ENCODE measurements at regions not wholly inside any gene's neighbourhood (a gene's known extent, or its start where the extent isn't known, plus 50 kb on each side); places are given as distances from the start of the nearest gene placed in this dataset.

DNA sequence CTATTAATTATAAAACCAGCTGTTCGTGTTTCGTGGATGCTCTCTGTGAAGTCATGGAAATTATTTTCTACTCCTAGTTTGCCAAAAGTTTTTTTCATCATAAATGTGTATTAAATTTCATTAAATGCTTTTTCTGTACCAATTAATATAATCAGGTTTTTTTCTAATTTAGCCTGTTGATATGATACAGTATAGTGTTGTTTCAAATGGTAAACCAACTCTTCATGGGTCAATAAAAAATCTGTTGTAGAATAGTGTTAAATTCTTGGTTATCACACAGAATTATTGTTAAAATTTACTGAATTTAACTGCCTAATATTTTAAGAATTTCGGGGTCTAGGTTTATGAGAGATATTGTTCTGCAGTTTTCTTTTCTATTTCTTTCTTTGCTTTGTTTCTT lies 505.9 kb upstream of the MANEA start:
- no peak for DNase-seq

DNA sequence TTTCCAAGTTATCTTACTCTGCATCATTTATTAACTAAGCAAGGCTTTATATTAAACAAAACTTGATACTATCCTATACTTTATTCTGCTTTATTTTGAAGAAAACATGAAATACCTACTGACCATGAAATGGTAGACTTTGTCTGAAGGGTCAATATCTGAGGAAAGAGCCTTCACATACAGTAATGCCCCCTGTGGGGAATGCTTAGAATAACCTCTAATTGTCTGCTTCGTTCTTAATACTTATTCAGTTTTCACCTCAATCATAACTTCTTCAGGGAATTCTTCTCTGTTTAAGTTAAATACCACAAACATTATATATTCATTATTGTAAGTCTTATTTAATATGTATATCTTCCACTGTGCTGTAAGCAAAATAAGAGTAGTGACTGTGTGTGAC lies 498.9 kb upstream of the MANEA start:
- DNase-seq = no peak

DNA sequence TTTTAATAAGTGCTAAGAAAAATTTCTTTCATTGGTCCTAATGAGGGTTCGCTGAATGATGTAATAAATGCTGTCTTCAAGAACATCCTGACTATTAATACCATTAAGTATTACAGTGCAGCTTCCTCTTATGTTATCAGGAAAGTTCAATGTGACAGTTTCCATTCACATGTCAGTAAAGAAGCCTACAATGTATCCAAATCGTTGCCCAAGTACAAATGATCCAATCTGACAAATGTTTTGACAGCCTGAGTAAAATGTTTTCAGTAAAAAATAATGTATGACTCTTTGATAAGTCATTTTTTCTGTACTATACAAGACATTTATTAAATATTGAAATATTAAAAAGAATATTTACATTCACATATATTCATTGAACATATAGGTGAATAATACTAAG lies 496.1 kb upstream of the MANEA start:
- DNase-seq = no peak

DNA sequence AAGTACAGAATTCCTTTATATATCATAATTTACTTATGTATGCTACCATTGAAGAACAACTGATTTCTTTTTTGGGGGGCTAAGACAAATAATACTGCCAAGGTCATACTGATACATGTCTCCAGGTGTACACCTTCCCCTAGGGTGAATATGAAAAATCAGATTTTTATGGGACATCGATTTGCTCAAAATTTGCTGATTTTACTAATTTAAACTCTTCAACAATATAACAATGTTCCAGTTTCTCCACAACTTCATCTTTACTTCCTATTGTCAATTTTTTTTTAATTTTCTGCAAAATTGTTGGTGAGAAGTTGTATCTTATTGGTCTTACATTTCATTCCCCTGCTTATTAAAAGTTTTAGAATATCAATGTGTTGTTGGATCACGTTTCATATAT lies 495.4 kb upstream of the MANEA start:
- no peak for DNase-seq

DNA sequence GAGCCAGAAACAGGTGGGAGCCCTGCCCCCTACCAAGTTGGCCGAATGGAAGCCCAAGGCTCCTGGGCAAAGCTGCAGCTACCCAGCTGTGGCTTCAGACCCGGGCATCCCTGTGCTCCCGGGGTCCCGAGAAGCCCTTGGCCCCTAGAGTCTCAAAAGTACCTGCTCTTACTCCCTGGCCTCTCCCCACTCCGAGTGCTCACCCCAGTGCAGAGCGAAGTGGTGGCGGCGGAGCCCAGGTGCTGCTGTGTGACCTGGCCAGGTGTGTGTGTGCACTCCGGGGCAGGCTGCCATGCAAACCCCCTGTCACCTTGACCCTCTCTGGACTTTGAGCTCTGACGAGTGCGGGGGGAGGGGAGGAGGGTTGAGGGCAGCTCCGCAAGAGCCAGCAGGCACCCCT lies 493.8 kb upstream of the MANEA start:
- no peak for DNase-seq

DNA sequence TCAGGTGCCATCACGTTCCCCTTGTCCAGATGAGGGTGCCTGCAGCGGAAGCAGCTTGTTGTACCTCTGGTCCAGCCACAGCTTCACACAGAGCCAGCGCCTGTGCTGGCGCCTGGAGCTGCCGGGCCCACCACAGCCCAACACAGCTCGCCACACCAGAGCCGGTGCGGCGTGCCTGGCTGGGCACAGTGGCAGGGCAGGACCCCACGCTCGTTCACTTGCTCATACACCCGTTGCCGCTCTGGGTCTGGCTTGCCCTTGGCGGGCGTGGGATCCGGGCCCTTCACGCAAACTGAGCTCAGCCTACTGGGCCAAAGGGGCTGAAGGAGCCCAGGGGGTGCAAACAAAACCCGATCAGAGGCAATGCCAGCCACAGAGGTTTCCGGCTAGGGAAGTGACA lies 492.5 kb upstream of the MANEA start:
- no peak for DNase-seq

DNA sequence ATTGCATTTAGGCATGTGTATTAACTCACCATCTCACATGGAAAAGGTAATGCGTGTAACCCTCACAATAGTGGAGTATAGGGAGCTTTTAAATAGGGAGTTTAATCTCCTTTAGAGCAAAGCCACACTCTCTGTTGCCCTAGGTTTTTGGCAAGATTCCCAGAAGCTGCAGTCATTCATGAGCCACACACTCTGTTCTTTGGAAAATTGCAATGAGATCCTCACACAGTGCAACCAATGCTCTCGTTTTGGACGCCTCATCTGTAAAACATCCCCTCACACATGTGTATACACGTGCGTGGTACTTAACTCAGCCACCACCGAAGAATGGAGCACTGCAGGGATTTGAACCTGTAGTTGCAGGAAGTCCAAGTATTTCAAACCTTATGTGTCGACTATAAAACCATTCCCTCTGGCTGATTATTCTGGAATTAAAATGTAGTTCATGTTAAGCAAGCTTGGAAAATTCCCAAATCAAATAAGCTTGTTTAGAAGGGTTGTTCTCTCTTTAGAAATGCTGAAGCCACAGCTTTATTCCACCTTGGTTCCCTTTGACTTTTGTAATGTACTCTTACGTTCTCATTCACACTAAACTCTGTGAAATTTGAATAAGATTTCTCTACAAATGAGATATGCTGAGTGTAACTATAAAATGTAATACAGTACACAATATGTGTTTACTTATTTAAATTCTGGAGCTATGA lies 489.8 kb upstream of the MANEA start:
- DNase-seq = no peak

DNA sequence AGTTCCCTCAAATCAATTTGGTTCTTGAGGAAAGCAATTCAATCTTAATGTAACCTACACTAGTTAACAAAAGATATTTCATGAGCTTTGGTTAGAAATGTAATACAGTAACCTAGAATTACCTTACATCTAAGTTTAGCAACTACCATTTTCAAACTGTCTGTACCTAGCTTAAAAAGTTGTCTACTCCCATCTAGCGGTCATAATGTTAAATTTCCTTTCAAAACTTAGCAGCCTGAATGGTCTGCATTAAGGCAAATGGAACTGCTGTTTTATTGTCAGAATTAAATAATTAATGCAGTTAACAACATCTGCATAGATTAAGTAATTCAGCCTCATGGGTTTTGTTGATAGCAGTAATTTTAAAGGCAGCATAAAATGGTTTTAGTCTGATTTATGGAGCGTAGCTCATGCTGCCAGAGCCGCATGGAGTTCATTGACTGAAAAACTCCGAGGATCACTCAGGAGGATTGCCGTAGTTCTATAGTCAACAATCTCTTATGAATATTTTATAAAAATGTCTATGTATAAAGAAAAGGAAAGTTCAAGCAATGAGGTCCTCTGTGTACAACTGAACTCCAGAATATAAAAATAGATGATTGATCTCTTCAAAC lies 485.4 kb upstream of the MANEA start:
- DNase-seq = no peak

DNA sequence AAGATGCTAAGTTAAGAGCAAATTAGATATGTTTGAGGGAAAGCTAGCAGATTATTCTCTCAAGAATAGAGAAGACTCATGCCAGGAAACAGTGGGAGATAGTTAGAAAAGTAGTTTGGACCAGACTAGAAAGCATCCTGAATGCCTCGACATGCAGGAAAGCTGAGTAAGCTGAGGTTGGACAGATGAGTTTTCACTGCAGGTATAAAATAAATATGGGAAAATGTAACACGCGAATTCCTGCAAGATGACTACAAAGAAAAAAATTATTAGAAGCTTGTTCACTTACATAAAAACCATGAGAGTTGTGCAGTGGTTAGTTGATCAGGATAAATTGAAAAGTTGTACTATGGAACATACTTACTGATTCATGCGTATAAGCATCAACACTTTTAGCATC lies 484.2 kb upstream of the MANEA start:
- DNase-seq = no peak

DNA sequence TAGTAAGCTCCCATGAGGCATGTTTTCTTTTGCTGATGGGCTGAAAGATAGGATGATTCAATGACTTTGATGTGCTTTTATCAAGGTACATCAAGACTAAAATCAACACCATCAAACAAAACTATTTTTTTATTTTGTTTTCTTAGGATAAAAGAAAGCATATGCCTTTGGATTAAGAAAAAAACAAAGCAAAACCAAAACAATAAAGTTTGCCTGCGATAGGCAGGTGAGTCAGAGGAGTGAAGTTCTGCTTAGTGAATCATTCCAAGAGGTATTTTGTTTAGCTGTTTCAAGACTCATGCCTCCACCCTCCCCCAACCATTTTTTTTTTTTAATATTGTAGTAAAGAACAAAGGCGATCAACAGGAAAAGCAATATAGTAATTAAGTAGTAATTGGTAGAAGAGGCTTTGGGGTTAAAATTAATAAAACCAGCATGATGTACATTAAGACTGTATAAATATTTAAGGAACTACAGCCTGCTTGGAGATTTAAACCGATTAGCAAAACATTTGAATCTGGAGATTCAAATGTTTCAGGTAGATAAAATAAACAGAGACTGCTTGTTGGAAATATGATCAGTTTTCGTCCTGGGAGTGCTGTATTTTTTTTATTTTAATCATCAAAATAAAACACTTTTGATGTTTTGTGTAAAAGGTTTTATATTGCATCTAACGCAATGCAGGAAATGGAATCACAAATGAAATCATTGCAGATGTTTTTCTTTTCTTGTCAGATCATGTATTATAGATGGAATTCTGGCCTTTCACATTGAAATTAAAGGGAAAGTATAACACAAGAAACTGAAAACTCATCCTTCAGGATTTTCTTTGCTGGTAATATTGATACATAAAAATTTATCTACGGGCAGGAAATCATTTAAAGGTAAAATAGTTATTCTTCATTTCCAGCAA lies 482.3 kb upstream of the MANEA start:
- DNase-seq = no peak

DNA sequence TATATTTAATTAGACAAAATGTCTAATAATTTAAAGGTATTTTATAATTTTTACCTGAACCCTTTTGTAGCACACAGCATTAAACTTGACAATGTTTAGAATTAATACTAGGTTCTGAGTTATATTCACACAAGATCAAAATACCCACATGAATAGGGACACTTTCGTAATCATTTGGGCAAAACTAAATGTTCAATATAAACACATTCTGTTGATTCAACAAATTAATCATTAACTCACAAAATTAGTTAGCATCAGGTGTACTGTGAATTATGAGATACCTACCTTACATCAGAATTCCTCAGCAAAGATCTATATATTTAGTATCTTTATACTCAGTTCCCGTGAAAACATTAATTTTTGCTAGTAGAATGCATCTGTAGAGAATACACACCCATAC lies 481.5 kb upstream of the MANEA start:
- DNase-seq = no peak

DNA sequence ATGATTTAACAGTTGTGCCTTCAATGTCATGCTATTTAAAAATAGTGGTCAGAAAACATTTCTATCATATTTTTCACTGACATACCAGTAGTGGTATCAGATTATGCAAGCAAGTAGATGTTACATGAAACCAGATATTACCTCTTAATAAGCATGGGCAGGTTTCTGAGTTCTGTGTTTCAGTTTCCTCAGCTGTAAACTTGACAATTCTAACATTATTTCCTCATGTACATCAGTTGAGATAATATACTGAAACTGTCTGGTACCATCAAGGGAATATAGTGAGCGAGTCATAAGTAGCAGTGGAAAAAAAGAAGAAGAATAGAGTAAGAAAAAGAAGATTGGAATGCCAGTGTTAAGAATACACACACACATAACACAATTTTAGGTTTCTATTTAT lies 477.9 kb upstream of the MANEA start:
- DNase-seq = no peak

DNA sequence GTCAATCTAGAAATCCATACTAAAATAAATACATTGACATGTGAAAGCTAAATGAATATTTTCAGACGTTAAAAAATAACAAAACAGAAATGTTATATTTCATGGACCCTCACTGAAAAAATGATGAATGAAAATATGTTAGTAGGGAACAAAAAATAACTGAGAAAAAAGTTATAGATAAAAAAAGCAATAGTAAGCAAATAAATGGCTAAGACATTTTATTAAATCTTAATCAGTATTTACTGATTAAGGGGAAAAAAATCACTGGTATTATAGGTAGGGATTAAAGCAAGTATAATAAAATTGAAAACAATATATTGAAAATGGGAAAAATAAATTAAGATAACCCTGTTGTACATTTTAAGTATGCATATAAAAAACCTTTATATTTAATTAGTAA lies 468.1 kb upstream of the MANEA start:
- no peak for DNase-seq

DNA sequence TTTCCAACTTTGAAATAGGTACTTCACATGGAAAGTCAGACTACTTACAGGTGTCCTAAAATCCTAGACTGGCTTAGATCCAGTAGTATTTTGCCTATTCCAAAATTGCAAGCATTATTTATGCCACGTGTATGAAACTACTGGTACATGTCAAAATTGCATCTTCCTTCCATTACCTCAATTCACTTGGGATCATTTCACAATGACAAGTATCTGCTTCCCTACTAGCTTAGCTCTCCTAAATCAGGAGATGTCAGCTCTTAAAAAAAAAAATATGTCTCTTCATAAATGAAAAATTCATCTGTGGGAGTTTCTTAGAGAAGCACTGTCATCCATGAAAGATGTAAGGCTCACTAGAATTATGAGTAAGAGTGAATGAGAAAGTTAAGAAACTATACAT lies 466.6 kb upstream of the MANEA start:
- no peak for DNase-seq

DNA sequence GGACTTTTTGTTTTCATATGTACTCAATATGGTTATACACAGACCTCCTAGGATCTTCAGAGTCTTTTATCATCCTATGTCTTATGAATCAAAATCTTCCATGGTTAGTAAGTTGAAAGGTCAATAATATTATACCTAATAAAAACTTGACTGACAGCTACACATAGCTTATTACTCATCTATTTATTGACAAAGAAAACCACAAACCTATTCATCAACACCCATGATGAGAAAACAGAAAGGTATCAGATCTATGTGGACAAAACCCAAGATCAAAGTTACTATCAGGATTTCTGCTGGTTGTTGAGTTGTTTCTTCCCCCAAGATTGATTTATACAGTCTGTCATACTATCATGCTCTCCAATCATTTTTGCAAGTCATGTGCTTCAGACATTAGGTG lies 460.1 kb upstream of the MANEA start:
- no peak for DNase-seq

DNA sequence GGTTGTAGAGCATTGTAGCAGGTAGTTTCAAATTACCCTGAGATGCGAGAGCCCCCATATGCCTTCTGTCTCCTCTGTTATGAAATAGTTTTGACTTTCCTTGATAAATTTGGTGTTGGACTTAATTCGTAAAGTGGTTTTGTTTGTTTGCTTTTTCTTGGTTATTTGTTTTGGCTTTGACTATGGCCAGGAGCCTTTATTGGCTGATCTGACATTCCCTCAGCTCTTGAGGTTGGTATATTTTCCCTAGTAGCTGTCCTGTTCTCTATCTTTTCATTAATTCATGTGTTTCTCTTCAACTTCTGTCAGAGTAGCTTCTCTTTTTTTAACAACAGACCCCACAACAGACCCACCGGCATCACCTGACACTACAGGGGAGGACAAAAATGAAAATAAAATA lies 457.4 kb upstream of the MANEA start:
- no peak for DNase-seq

DNA sequence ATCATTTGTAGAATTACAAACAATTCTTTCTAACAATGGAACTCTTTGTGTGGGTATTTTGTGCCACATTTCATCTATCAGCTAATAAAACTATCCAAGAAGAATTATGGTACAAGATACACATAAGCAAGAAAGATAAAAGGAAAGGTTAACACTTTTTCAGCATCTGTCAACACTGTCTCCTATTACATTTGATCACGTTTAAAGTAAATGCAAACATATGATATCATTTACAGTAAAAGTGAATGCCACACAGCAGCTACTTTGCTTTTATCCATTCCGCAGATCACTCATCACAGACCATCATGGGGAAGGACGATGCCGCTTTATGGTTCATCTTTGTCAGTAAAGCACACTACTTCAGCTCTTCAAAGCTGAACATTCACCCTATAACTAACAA lies 456.4 kb upstream of the MANEA start:
- DNase-seq = no peak

DNA sequence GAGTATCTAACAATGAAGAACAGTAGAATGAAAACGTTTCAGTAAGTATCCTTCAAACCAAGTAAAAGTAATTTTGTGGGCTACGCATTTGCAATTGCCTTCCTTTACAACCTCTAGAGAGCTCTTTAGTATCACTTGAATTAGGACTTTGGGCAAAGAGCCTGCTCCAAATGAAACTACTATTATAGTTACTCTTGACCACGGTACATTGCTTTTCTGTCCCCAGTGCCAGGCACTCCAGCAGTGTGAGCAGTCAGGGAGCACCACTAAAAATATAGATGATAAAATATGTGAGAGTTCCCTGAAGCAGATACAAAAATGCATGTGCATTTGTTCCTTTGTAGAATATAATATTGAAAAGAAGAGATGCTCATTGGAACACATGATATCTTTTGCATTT lies 450.1 kb upstream of the MANEA start:
- no peak for DNase-seq

DNA sequence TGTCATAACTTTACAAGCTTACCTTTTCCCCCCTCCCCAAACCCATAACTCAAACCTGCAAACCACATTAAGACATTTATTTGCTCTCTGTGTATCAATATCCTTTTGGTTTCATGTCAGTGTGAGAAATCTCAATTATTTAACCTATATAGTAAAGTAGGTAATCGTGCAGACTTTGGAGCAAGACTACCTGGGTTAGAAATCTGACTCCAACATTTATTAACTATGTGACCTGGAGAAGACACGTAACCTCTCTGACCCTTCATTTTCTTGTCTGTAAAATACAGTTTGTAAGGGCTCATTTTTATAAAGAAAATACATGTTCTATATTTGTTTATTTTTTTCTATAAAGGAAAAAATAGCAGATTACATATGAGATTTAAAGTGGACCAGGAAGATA lies 448.9 kb upstream of the MANEA start:
- no peak for DNase-seq

DNA sequence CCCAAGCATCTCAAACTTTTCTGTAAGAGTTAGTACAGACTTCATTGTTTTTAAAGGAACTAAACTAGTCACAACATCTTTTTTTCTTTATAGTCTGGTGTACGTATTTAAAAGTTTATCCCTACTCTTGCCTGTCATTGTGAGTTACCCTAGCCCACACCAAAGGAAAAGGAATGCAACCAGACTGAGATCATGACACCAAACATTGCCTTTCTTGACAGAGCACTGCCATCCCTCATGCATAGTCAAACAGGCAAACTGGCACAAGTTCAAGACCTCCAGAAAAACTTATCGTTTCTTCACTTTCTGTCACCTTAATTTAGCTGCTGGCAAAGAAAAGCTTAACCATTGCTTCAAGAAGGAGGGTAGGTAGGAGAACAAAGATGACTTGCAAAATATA lies 448.4 kb upstream of the MANEA start:
- DNase-seq = no peak

DNA sequence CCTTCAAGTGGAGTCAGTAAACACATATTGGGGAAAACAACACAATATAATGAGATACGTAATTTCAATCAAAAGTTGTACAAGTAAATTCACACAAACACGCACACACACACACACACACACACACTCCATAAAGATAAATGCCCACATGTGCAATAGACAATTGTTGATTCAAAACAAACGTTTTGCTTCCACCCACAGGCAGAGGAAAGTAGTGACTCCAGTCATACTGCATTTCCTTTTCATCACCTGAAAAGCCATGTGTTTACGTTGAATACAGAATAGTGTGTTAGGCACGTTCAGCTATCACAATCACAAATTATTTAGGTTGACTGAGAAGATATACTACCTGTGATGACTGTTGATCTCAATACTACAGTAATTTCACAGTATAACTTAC lies 443.8 kb upstream of the MANEA start:
- no peak for DNase-seq

DNA sequence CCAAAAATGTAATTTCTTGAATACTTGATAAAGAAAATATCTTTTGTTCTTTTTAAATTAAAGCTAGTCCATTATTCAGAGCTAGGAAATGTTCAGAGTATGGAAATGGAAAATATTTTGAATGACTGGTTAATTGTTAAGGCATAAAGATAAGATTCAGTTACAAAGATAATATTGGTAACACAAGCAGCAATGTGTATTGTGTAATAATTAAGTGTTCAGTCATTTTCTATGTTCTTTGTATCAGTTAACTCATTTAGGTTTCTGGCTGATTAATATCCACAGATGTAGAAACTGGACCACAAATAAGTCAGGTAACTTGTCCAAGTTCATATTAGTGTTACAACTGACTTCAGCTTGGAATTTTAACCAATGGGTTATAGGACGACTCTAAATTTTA lies 442.2 kb upstream of the MANEA start:
- no peak for DNase-seq

DNA sequence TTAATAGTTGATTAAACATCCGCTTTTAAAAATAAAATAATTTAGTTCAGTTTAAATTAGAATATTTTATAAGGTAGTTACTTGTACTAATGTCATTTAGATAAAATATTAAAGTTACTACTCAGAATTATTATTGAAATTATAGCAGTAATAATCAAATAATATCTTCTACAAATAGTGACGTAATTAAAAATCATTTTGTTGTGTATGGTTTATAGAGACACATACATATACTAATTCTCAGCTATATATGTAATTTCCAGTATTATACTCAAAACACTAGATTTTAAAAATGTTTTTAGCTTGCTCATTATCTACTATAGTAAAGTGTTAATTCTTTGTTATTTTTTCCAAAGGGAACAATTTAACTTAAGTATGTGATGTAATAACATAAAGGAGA lies 435.2 kb upstream of the MANEA start:
- DNase-seq = no peak

DNA sequence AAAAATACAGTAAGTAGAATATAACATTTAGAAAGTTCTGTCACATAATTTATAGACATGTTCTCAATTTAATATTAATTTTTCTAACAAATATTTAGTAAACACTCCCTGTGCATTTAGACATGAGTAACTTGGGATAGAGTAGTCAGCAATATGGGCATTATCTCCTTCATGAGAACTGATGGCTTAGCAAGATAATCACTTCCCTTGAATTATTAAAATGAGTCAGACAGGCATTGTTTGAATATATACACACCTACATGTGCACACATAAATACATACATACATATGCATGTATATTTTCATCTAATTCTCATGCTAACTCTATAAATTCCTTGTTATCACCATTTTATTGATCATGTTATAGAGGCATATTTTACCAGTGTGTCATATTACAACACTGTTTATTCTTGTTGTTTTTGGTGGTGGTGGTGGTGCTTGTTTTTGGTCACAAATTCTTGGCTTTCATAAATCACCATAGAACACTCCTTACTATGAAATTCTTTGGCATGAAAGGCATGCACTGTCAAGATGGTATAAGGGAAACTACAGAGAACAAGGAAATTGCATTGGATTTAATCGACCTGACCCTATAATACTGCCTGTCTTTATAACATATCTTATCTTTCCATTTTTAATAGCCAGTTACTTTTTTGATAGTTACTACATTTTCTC lies 434.5 kb upstream of the MANEA start:
- DNase-seq = no peak

Measured in activated effector memory CD4-positive, alpha-beta T cell treated with anti-CD3 and anti-CD28 coated beads, Interleukin-2, amount 50 U/mL, for 16 hours (primary cell).